ENCODE measurements at regions not wholly inside any gene's neighbourhood (a gene's known extent, or its start where the extent isn't known, plus 50 kb on each side); places are given as distances from the start of the nearest gene placed in this dataset.

DNA sequence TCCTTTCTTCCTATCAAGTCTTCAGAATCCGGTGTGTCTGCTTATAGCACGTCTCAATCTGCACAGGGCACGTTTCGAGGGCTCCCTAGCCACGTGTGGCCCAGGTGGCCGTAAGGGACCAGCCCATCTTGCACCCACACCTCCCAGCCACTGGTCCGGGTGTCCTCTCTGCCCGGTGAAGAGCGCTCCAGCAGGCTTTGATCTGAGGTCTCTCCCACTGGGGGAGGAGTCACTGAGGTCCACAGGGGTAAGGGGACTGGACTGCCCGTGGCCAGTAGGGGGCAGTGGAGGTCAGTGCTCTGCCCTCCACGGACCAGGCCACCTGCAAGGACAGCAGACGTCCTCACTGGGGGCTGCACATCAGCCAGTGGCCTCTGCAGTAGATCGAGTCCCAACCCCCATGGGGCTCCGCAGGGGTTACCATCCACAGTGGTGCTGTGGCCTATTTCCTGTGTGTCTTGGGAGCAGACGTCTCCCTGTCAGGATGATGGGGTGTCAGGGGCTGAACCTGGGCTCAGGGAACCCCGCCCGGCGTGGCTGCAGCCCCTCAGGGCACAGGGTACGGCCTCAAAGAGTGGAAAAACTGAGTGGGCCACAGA is 204.1 kb upstream of the CIBAR2 start (continued):
- 0 out of 2 replicates have a peak, but pooled peaks have one; percentile 46 for TF ChIP-seq ZNF430 (CRISPR knock-in tag; IDR thresholded peaks at IDR 0.05)
- no peak for TF ChIP-seq MBD4 (IDR thresholded peaks at IDR 0.05; ENCODE audit: borderline replicate concordance, low read length)
- TF ChIP-seq ZNF878 (CRISPR knock-in tag; IDR thresholded peaks at IDR 0.05) = no peak
- TF ChIP-seq, protein P1, sequence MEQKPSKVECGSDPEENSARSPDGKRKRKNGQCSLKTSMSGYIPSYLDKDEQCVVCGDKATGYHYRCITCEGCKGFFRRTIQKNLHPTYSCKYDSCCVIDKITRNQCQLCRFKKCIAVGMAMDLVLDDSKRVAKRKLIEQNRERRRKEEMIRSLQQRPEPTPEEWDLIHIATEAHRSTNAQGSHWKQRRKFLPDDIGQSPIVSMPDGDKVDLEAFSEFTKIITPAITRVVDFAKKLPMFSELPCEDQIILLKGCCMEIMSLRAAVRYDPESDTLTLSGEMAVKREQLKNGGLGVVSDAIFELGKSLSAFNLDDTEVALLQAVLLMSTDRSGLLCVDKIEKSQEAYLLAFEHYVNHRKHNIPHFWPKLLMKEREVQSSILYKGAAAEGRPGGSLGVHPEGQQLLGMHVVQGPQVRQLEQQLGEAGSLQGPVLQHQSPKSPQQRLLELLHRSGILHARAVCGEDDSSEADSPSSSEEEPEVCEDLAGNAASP (CRISPR knock-in tag; IDR thresholded peaks at IDR 0.05; ENCODE audit: borderline replicate concordance) = peak; percentile 52; the same call in 1 of the 2 replicates
- TF ChIP-seq TRIM24 (CRISPR knock-in tag; IDR thresholded peaks at IDR 0.05) = no peak
- TF ChIP-seq SAP130 (CRISPR knock-in tag; IDR thresholded peaks at IDR 0.05; ENCODE audit: low read depth) = peak; percentile 54; the same call in 1 of the 2 replicates
- TF ChIP-seq MTA1 (CRISPR knock-in tag; IDR thresholded peaks at IDR 0.05; ENCODE audit: borderline replicate concordance) = peak; percentile 79; the same call in 1 of the 2 replicates
- TF ChIP-seq ZNF768 (CRISPR knock-in tag; IDR thresholded peaks at IDR 0.05) = peak; percentile 79; the same call in 1 of the 2 replicates
- no peak for TF ChIP-seq SP140L (CRISPR knock-in tag; IDR thresholded peaks at IDR 0.05; ENCODE audit: borderline replicate concordance)
- no peak for TF ChIP-seq ASH2L (IDR thresholded peaks at IDR 0.05; ENCODE audit: insufficient read length, low read depth, low read length)
- TF ChIP-seq ZNF160 (CRISPR knock-in tag; IDR thresholded peaks at IDR 0.05) = 0 out of 2 replicates have a peak, but pooled peaks have one; percentile 51
- TF ChIP-seq ZBTB38 (CRISPR knock-in tag; IDR thresholded peaks at IDR 0.05) = peak; percentile 69; the same call in 1 of the 2 replicates
- TF ChIP-seq, protein P2, sequence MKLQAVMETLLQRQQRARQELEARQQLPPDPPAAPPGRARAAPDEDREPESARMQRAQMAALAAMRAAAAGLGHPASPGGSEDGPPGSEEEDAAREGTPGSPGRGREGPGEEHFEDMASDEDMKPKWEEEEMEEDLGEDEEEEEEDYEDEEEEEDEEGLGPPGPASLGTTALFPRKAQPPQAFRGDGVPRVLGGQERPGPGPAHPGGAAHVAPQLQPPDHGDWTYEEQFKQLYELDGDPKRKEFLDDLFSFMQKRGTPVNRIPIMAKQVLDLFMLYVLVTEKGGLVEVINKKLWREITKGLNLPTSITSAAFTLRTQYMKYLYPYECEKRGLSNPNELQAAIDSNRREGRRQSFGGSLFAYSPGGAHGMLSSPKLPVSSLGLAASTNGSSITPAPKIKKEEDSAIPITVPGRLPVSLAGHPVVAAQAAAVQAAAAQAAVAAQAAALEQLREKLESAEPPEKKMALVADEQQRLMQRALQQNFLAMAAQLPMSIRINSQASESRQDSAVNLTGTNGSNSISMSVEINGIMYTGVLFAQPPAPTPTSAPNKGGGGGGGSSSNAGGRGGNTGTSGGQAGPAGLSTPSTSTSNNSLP (IDR thresholded peaks at IDR 0.05; ENCODE audit: low read depth, low read length) = no peak
- TF ChIP-seq, protein P3, sequence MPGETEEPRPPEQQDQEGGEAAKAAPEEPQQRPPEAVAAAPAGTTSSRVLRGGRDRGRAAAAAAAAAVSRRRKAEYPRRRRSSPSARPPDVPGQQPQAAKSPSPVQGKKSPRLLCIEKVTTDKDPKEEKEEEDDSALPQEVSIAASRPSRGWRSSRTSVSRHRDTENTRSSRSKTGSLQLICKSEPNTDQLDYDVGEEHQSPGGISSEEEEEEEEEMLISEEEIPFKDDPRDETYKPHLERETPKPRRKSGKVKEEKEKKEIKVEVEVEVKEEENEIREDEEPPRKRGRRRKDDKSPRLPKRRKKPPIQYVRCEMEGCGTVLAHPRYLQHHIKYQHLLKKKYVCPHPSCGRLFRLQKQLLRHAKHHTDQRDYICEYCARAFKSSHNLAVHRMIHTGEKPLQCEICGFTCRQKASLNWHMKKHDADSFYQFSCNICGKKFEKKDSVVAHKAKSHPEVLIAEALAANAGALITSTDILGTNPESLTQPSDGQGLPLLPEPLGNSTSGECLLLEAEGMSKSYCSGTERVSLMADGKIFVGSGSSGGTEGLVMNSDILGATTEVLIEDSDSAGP (CRISPR knock-in tag; IDR thresholded peaks at IDR 0.05; ENCODE audit: borderline replicate concordance) = peak; percentile 52; the same call in 1 of the 2 replicates
- TF ChIP-seq, protein P4, sequence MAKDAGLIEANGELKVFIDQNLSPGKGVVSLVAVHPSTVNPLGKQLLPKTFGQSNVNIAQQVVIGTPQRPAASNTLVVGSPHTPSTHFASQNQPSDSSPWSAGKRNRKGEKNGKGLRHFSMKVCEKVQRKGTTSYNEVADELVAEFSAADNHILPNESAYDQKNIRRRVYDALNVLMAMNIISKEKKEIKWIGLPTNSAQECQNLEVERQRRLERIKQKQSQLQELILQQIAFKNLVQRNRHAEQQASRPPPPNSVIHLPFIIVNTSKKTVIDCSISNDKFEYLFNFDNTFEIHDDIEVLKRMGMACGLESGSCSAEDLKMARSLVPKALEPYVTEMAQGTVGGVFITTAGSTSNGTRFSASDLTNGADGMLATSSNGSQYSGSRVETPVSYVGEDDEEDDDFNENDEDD (CRISPR knock-in tag; IDR thresholded peaks at IDR 0.05; ENCODE audit: borderline replicate concordance) = peak; percentile 57; the same call in 1 of the 2 replicates
- TF ChIP-seq, protein P5, sequence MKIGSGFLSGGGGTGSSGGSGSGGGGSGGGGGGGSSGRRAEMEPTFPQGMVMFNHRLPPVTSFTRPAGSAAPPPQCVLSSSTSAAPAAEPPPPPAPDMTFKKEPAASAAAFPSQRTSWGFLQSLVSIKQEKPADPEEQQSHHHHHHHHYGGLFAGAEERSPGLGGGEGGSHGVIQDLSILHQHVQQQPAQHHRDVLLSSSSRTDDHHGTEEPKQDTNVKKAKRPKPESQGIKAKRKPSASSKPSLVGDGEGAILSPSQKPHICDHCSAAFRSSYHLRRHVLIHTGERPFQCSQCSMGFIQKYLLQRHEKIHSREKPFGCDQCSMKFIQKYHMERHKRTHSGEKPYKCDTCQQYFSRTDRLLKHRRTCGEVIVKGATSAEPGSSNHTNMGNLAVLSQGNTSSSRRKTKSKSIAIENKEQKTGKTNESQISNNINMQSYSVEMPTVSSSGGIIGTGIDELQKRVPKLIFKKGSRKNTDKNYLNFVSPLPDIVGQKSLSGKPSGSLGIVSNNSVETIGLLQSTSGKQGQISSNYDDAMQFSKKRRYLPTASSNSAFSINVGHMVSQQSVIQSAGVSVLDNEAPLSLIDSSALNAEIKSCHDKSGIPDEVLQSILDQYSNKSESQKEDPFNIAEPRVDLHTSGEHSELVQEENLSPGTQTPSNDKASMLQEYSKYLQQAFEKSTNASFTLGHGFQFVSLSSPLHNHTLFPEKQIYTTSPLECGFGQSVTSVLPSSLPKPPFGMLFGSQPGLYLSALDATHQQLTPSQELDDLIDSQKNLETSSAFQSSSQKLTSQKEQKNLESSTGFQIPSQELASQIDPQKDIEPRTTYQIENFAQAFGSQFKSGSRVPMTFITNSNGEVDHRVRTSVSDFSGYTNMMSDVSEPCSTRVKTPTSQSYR (CRISPR knock-in tag; IDR thresholded peaks at IDR 0.05; ENCODE audit: borderline replicate concordance) = peak; percentile 80
- TF ChIP-seq ZNF138 (CRISPR knock-in tag; IDR thresholded peaks at IDR 0.05; ENCODE audit: low read depth) = no peak
- peak; percentile 89 for TF ChIP-seq KDM5B (CRISPR knock-in tag; IDR thresholded peaks at IDR 0.05; ENCODE audit: borderline replicate concordance)
- TF ChIP-seq, protein P6, sequence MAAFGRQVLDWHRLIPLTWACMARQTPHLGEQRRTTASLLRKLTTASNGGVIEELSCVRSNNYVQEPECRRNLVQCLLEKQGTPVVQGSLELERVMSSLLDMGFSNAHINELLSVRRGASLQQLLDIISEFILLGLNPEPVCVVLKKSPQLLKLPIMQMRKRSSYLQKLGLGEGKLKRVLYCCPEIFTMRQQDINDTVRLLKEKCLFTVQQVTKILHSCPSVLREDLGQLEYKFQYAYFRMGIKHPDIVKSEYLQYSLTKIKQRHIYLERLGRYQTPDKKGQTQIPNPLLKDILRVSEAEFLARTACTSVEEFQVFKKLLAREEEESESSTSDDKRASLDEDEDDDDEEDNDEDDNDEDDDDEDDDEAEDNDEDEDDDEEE (CRISPR knock-in tag; IDR thresholded peaks at IDR 0.05) = 0 out of 2 replicates have a peak, but pooled peaks have one; percentile 42
